ENCODE measurements at regions not wholly inside any gene's neighbourhood (a gene's known extent, or its start where the extent isn't known, plus 50 kb on each side); places are given as distances from the start of the nearest gene placed in this dataset.

- no peak for DNase-seq (ENCODE audit: extremely low spot score, unreplicated experiment)
- no peaks in the 10 kb centered on the region for H3K27me3 Mint-ChIP-seq
- no peak overlapping the region for H3K27ac Mint-ChIP-seq
- no peaks in the 10 kb centered on the region for H3K36me3 Mint-ChIP-seq
- no peaks in the 10 kb centered on the region for H3K4me1 Mint-ChIP-seq (ENCODE audit: unreplicated experiment)
- TF ChIP-seq CTCF (conservative IDR thresholded peaks at IDR 0.05): no peak
- no peaks in the 10 kb centered on the region for H3K9me3 Mint-ChIP-seq
- no peak overlapping the region for H3K4me3 Mint-ChIP-seq
These were observed 621.3 kb downstream of the ANKRD7 start for GRCh38 chr7:118845791-118846190.

- Mint-ChIP-seq H3K9me3 (no peaks in the 10 kb centered on the region), H3K36me3 (no peaks in the 10 kb centered on the region), H3K4me3 (no peak overlapping the region), H3K4me1 (ENCODE audit: unreplicated experiment) (no peaks in the 10 kb centered on the region), H3K27ac (no peak overlapping the region), H3K27me3 (no peaks in the 10 kb centered on the region)
- no peak for DNase-seq (ENCODE audit: extremely low spot score, unreplicated experiment)
- no peak for TF ChIP-seq CTCF (conservative IDR thresholded peaks at IDR 0.05)
These were observed 622.5 kb downstream of the ANKRD7 start for GRCh38 chr7:118846977-118847376.

- H3K27me3 Mint-ChIP-seq: no peaks in the 10 kb centered on the region
- H3K4me3 Mint-ChIP-seq: no peak overlapping the region
- H3K4me1 Mint-ChIP-seq (ENCODE audit: unreplicated experiment): peaks cover 4% of the 10 kb centered on the region
- DNase-seq (ENCODE audit: extremely low spot score, unreplicated experiment): no peak
- H3K27ac Mint-ChIP-seq: no peak overlapping the region
- TF ChIP-seq CTCF (conservative IDR thresholded peaks at IDR 0.05): no peak
- no peaks in the 10 kb centered on the region for H3K36me3 Mint-ChIP-seq
- peaks cover 4% of the 10 kb centered on the region for H3K9me3 Mint-ChIP-seq
These were observed 630.8 kb downstream of the ANKRD7 start for GRCh38 chr7:118855290-118855689.

GRCh38 chr7:118858651-118859149 is 634.2 kb downstream of the ANKRD7 start:
- no peak overlapping the region for H3K27ac Mint-ChIP-seq

GRCh38 chr7:118861581-118861980 is 637.1 kb downstream of the ANKRD7 start:
- TF ChIP-seq CTCF (conservative IDR thresholded peaks at IDR 0.05): no peak
- no peak overlapping the region for H3K27ac Mint-ChIP-seq
- no peaks in the 10 kb centered on the region for H3K9me3 Mint-ChIP-seq
- no peak overlapping the region for H3K4me3 Mint-ChIP-seq
- peaks cover 3% of the 10 kb centered on the region for H3K4me1 Mint-ChIP-seq (ENCODE audit: unreplicated experiment)
- no peaks in the 10 kb centered on the region for H3K27me3 Mint-ChIP-seq
- no peak for DNase-seq (ENCODE audit: extremely low spot score, unreplicated experiment)
- no peaks in the 10 kb centered on the region for H3K36me3 Mint-ChIP-seq

More at GRCh38 chr7:118858651-118859149, 634.2 kb downstream of the ANKRD7 start:
- H3K4me1 Mint-ChIP-seq (ENCODE audit: unreplicated experiment): peaks cover 4% of the 10 kb centered on the region
- no peaks in the 10 kb centered on the region for H3K36me3 Mint-ChIP-seq
- H3K4me3 Mint-ChIP-seq: no peak overlapping the region
- DNase-seq (ENCODE audit: extremely low spot score, unreplicated experiment): no peak
- no peak for TF ChIP-seq CTCF (conservative IDR thresholded peaks at IDR 0.05)
- peaks cover 4% of the 10 kb centered on the region for H3K9me3 Mint-ChIP-seq
- no peaks in the 10 kb centered on the region for H3K27me3 Mint-ChIP-seq

- no peaks in the 10 kb centered on the region for H3K36me3 Mint-ChIP-seq
- H3K4me1 Mint-ChIP-seq (ENCODE audit: unreplicated experiment): peaks cover 3% of the 10 kb centered on the region
- H3K27me3 Mint-ChIP-seq: no peaks in the 10 kb centered on the region
- no peaks in the 10 kb centered on the region for H3K9me3 Mint-ChIP-seq
- DNase-seq (ENCODE audit: extremely low spot score, unreplicated experiment): no peak
- TF ChIP-seq CTCF (conservative IDR thresholded peaks at IDR 0.05): no peak
- no peak overlapping the region for H3K4me3 Mint-ChIP-seq
- no peak overlapping the region for H3K27ac Mint-ChIP-seq
These were observed 638.2 kb downstream of the ANKRD7 start for GRCh38 chr7:118862740-118863139.
